Frontal cortex (tissue), 3 donors: ENCODE measurements at regions not wholly inside any gene's neighbourhood (a gene's known extent, or its start where the extent isn't known, plus 50 kb on each side); places are given as distances from the start of the nearest gene placed in this dataset.
A peak's percentile ranks its signal among the peaks of the same experiment; 100 is the strongest.

Experiments
- DNase-seq, 2 donors: peaks; one replicate each; pipeline ENCODE4 v3.0.0; 2012; ENCODE audit warnings: low spot score in 2 of 2
- FAIRE-seq: peaks from 2 replicates; lab custom pipeline; 2012; peaks lifted over from hg19 to GRCh38; lab: Jason Lieb, UNC
- donor health status: control.
- donor health status: control.
- donor health status: control.

- DNase-seq: no peak
Measured at GRCh38 chr3:127120851-127121647, 71.9 kb upstream of the PRR23E start.

DNA sequence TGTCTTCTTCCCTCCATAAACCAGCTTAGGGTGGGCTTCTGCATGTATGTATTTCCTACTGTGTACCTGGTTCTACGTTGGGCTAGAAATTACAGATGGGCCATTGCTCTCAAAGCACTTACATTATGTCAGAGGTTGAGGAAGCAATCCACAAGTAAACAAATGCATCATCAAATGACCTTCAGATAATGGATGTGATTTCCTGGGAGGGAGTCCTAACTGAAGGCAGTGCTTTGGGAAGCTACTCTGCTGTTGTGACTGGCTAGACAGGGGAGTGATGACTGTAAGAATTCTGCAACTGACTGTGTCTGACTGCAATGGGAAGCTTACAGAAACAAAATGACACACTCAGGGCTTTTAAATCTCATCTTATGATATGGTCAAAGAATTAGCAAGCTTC lies 71.0 kb upstream of the PRR23E start:
- no peak for DNase-seq
- FAIRE-seq: no peak

More at GRCh38 chr3:127120851-127121647, 71.9 kb upstream of the PRR23E start:
- no peak for FAIRE-seq

GRCh38 chr3:127123533-127123932 lies 69.4 kb upstream of the PRR23E start:
- DNase-seq: no peak
- no peak for FAIRE-seq

GRCh38 chr3:127124120-127124519 lies 68.8 kb upstream of the PRR23E start:
- DNase-seq: no peak
- no peak for FAIRE-seq

DNA sequence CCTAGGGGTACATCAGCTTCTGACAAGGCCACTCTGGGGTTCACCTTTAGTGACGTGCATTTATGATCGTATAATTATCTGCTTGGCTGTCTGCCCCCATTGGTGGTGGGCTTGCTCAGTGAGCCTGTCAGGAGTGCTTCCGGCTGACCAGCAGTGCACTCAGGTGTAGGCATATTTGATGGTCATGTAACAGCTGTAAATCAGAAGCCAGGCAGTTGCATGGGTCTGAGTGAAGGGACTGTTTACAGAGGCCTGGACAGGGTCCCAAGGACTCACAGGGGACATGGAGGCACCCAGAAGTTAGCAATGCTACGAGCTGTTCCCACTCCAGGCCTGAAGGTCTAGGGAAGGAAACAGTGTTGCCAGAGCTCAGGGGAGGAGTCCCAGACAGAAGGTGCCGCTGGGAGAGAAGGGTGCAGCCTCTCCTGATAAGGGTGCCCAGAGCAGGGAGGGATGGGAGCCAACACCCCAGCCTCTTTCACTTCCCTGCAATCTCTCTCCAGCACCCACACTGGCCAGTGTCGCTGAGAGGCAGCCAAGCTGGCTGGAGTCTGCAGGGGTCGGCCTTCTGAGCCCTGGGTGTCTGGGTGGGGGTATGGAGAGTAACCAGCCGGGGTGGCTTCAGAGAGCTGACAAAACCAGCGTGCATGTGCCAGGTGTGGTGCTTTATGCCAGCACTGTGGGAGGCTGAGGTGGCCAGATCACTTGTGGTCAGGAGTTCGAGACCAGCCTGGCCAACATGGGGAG lies 61.3 kb upstream of the PRR23E start:
- no peak for FAIRE-seq
- DNase-seq: no peak

- DNase-seq: no peak
- FAIRE-seq: no peak
Measured at GRCh38 chr3:127132876-127133275, 60.1 kb upstream of the PRR23E start.

- no peak for DNase-seq
- FAIRE-seq: no peak
Measured at GRCh38 chr3:127133971-127134370, 59.0 kb upstream of the PRR23E start.

DNA sequence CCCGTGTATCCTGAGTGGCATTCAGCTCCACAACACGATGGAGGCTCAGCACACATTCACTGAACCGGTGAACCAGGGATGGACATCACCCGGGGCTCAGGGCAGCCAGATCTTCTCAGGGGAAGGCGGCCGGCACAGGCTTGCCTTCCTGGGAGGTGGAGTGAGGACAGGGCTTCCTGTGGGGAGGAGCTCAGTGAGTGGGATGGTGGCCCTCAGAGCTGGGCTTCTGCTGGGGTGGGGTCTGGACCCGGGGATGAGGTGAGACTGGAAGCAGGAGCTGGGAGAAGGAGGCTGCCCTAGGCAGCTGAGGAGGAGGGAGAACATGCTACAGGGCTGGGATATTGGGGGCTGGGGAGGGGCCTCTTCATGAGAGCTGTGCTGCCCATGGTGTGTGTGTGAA lies 58.5 kb upstream of the PRR23E start:
- FAIRE-seq (no peak), DNase-seq (no peak)

DNA sequence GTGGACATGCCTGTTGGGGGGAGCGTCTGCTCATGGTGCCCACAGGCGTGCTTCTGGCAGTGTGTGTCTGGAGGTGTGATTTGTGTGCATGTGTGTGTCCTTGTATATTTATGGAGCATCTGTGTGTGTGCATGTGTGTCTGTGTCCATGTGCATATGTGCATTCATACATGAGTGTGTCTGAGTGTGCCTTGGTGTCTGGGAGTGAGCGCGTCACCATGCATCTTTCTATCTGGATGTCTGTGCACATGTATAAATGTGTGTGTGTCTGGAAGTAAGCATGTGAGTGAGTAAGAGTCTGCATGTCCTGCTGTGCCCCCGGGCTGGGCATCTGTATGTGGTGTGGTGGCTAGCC lies 58.1 kb upstream of the PRR23E start:
- DNase-seq (no peak), FAIRE-seq (no peak)

- peak in 1 of 2 donors; percentile 64 for DNase-seq
Measured at GRCh38 chr3:127135241-127136023, 57.5 kb upstream of the PRR23E start.

GRCh38 chr3:127136024-127136600 lies 56.8 kb upstream of the PRR23E start:
- no peak for DNase-seq
- no peak for FAIRE-seq

More at GRCh38 chr3:127135241-127136023, 57.5 kb upstream of the PRR23E start:
- no peak for FAIRE-seq

DNA sequence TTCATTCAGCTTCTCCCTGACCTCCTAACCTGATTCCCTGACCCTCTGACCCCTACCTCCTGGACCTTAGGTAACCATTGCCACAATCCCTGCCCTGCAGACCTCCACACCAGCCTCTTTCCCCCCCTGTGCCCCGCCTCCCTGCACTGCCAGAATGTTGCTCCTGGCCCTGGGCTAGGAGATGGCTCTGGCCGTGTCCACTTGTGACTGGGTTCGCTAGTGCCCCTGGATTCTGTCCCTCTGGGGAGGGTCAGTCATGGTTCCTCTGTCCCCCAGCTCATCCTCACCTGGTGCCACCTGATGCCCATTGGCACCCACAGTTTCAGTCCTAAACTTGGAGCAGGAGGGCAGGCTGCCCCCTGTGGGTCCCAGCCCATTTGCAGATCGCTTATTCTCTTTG lies 56.2 kb upstream of the PRR23E start:
- DNase-seq: no peak
- FAIRE-seq: no peak

GRCh38 chr3:127137113-127137512 lies 55.8 kb upstream of the PRR23E start:
- FAIRE-seq (no peak), DNase-seq (no peak)

GRCh38 chr3:127137757-127138536 lies 55.0 kb upstream of the PRR23E start:
- DNase-seq: no peak
- FAIRE-seq: no peak

DNA sequence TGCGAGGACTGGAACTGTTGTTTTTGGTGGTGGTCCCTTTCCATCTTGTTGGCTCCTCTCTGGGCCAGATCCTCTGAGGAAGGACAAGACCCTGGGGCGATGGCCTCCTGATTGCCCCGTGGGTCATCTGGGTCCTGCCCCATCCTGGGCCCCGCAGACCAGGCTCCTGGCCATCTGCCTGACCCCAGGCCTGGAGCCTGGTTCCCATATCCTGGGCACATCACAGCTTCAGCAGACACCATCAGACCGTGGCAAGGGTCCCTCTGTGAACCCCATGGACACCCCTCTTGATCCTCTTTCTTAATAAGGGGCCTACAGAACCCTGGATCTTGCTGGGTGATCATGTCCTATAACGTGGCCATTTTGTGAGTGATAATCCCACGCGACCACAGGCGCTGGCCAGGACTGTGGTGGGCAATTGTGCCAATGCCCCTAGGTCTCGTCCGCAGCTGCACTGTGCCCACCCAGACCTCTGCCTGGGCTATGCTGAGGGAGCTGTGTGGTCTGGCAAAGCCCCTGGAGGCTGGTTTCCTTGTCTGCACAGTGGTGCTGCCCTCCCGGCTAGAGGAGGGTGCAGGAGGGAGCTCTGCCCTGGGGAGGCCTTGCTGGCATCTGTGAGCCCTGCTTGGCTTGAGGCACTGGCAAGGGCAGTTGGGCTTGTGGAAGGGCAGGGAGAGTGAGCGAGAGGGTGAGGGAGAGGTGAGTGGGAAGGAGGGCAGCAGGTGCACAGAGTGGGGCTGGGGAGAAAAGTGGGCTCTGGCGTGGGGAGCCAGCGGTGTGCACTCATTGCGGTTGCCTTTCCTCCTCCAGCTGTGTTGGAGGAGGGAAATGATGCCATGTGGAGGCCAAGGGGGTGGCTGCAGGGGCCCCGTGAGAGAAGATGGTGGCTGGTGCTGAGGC lies 53.1 kb upstream of the PRR23E start:
- FAIRE-seq (no peak), DNase-seq (no peak)

GRCh38 chr3:127140501-127141460 lies 52.1 kb upstream of the PRR23E start:
- no peak for FAIRE-seq
- no peak for DNase-seq

- FAIRE-seq: no peak
- no peak for DNase-seq
Measured at GRCh38 chr3:127141921-127142730, 50.8 kb upstream of the PRR23E start.
